ENCODE measurements at regions not wholly inside any gene's neighbourhood (a gene's known extent, or its start where the extent isn't known, plus 50 kb on each side); places are given as distances from the start of the nearest gene placed in this dataset.

DNA sequence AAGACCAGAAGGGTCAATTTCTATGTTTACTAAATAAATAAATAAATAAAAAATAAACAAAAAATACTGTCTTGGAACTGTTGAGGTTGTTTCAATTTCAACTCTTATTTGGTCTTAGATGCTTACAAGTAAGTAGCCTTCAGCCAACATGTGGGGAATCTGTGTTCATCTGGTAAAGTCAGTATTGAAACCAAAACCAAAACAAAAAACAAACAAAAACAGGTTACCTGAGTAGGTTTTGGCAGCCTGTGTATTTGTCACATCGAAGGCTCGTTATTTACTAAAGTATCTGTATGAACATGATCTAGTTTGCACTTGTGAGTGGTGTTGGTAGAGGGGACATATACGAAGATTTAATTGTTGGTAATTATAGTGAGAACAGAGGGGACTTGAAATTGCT lies 471.5 kb downstream of the SLITRK5 start:
- H3K27ac Mint-ChIP-seq, result no peak overlapping the region
- H3K9me3 ChIP-seq (ENCODE audit: control insufficient read depth, low read length, poor library complexity, severe bottlenecking), result no peaks in the 10 kb centered on the region
- H3K27me3 Mint-ChIP-seq, result no peaks in the 10 kb centered on the region
- ATAC-seq (no peak), DNase-seq (no peak)
- H3K36me3 Mint-ChIP-seq (ENCODE audit: low read depth), result no peaks in the 10 kb centered on the region
- H3K4me1 Mint-ChIP-seq, result no peaks in the 10 kb centered on the region
- no peak overlapping the region for H3K4me3 Mint-ChIP-seq

DNA sequence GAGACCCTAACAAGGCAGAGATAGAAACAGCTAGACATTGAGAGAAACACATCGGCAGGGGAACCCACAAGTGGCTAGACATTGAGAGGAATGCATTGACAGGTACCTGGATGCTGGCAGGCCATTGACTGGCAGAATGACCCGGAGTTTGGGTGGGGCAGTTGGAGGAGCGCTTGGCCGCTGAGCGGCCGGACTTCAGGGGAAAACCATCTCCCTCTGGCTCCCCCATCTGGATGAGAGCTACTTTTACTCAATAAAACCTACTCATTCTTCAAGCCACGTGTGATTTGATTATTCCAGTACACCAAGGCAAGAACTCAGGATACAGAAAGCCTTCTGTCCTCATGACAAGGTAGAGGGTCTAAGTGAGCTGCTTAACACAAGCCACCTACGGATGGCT lies 473.4 kb downstream of the SLITRK5 start:
- Mint-ChIP-seq H3K4me1 (no peaks in the 10 kb centered on the region), H3K4me3 (no peak overlapping the region), H3K36me3 (ENCODE audit: low read depth) (no peaks in the 10 kb centered on the region), H3K27ac (no peak overlapping the region), H3K27me3 (no peaks in the 10 kb centered on the region)
- no peak for ATAC-seq
- DNase-seq, result no peak
- H3K9me3 ChIP-seq (ENCODE audit: control insufficient read depth, low read length, poor library complexity, severe bottlenecking), result no peaks in the 10 kb centered on the region

DNA sequence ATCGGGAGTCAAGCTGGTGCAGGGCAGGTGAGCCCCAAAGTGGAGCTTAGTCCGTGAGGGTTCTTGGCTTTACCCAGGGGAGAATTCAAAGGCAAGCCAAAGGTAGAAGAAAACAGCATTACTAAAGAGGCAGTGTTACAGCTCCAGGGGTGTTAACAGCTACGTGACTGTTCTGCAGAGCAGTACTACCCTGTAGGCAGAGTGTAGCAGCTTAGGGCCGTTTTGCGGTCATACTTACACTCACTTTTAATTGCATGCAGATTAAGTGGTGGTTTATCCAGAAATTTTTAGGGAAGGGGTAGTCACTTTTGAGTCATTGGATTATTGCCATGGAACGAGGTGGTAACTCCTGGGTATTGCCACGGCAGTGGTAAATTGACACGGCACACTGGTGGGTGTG lies 482.2 kb downstream of the SLITRK5 start:
- H3K4me3 Mint-ChIP-seq, result no peak overlapping the region
- ATAC-seq, result no peak

GRCh38 chr13:88154001-88154400 lies 482.8 kb downstream of the SLITRK5 start:
- ATAC-seq (no peak), DNase-seq (no peak)
- no peak overlapping the region for H3K27ac Mint-ChIP-seq
- H3K9me3 ChIP-seq (ENCODE audit: control insufficient read depth, low read length, poor library complexity, severe bottlenecking), result no peaks in the 10 kb centered on the region
- H3K4me3 Mint-ChIP-seq, result no peak overlapping the region
- H3K27me3 Mint-ChIP-seq, result no peaks in the 10 kb centered on the region
- H3K36me3 Mint-ChIP-seq (ENCODE audit: low read depth), result no peaks in the 10 kb centered on the region
- no peaks in the 10 kb centered on the region for H3K4me1 Mint-ChIP-seq

More for the DNA sequence above, 482.2 kb downstream of the SLITRK5 start:
- Mint-ChIP-seq H3K27ac (no peak overlapping the region), H3K27me3 (no peaks in the 10 kb centered on the region), H3K4me1 (no peaks in the 10 kb centered on the region), H3K36me3 (ENCODE audit: low read depth) (no peaks in the 10 kb centered on the region)
- H3K9me3 ChIP-seq (ENCODE audit: control insufficient read depth, low read length, poor library complexity, severe bottlenecking), result no peaks in the 10 kb centered on the region
- DNase-seq, result no peak

- Mint-ChIP-seq H3K27ac (no peak overlapping the region), H3K4me1 (no peaks in the 10 kb centered on the region), H3K4me3 (no peak overlapping the region), H3K36me3 (ENCODE audit: low read depth) (no peaks in the 10 kb centered on the region), H3K27me3 (no peaks in the 10 kb centered on the region)
- no peaks in the 10 kb centered on the region for H3K9me3 ChIP-seq (ENCODE audit: control insufficient read depth, low read length, poor library complexity, severe bottlenecking)
- ATAC-seq (no peak), DNase-seq (no peak)
These were observed 491.0 kb downstream of the SLITRK5 start for GRCh38 chr13:88162076-88162702.

GRCh38 chr13:88176231-88176630 lies 505.1 kb downstream of the SLITRK5 start:
- H3K4me3 Mint-ChIP-seq, result no peak overlapping the region
- no peak overlapping the region for H3K27ac Mint-ChIP-seq
- H3K9me3 ChIP-seq (ENCODE audit: control insufficient read depth, low read length, poor library complexity, severe bottlenecking), result no peaks in the 10 kb centered on the region
- H3K4me1 Mint-ChIP-seq, result no peaks in the 10 kb centered on the region
- no peak for DNase-seq
- ATAC-seq, result no peak
- no peaks in the 10 kb centered on the region for H3K36me3 Mint-ChIP-seq (ENCODE audit: low read depth)
- H3K27me3 Mint-ChIP-seq, result no peaks in the 10 kb centered on the region

DNA sequence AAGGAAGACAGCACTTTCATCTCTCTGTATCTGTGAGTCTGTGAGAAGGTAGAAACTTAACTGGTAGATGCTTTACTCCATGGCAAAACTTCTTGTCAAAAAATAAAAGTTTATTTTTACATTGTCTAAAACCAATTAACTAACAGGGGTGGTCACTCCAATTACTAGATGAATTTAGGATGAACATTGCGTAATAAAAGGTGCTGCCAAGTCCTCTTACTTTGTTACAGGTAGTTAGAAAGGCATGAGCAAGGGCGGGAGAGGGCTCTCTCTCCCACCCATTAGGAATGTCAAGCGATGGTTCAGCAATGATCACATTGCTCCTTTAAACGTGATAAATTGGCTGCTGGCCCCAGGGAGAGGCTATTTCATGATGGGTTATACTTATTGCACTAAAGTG lies 512.3 kb downstream of the SLITRK5 start:
- H3K27ac Mint-ChIP-seq, result no peak overlapping the region
- H3K4me3 Mint-ChIP-seq, result no peak overlapping the region
- no peaks in the 10 kb centered on the region for H3K36me3 Mint-ChIP-seq (ENCODE audit: low read depth)
- DNase-seq (no peak), ATAC-seq (no peak)
- no peaks in the 10 kb centered on the region for H3K4me1 Mint-ChIP-seq
- H3K27me3 Mint-ChIP-seq, result no peaks in the 10 kb centered on the region
- peaks cover 3% of the 10 kb centered on the region for H3K9me3 ChIP-seq (ENCODE audit: control insufficient read depth, low read length, poor library complexity, severe bottlenecking)

- H3K9me3 ChIP-seq (ENCODE audit: control insufficient read depth, low read length, poor library complexity, severe bottlenecking), result peaks cover 3% of the 10 kb centered on the region
- ATAC-seq, result no peak
- no peak for DNase-seq
- Mint-ChIP-seq H3K36me3 (ENCODE audit: low read depth) (no peaks in the 10 kb centered on the region), H3K4me3 (no peak overlapping the region), H3K27me3 (no peaks in the 10 kb centered on the region), H3K27ac (no peak overlapping the region), H3K4me1 (no peaks in the 10 kb centered on the region)
These were observed 517.8 kb downstream of the SLITRK5 start for GRCh38 chr13:88188986-88189385.

GRCh38 chr13:88189728-88190127 lies 518.6 kb downstream of the SLITRK5 start:
- H3K4me1 Mint-ChIP-seq, result no peaks in the 10 kb centered on the region
- H3K27me3 Mint-ChIP-seq, result no peaks in the 10 kb centered on the region
- ATAC-seq (no peak), DNase-seq (no peak)
- H3K9me3 ChIP-seq (ENCODE audit: control insufficient read depth, low read length, poor library complexity, severe bottlenecking), result peaks cover 3% of the 10 kb centered on the region
- H3K4me3 Mint-ChIP-seq, result no peak overlapping the region
- no peak overlapping the region for H3K27ac Mint-ChIP-seq
- no peaks in the 10 kb centered on the region for H3K36me3 Mint-ChIP-seq (ENCODE audit: low read depth)

- no peaks in the 10 kb centered on the region for H3K9me3 ChIP-seq (ENCODE audit: control insufficient read depth, low read length, poor library complexity, severe bottlenecking)
- ATAC-seq (no peak), DNase-seq (no peak)
- no peak overlapping the region for H3K4me3 Mint-ChIP-seq
- no peaks in the 10 kb centered on the region for H3K27me3 Mint-ChIP-seq
- H3K27ac Mint-ChIP-seq, result no peak overlapping the region
- H3K36me3 Mint-ChIP-seq (ENCODE audit: low read depth), result no peaks in the 10 kb centered on the region
- no peaks in the 10 kb centered on the region for H3K4me1 Mint-ChIP-seq
These were observed 524.9 kb downstream of the SLITRK5 start for GRCh38 chr13:88196106-88196505.

DNA sequence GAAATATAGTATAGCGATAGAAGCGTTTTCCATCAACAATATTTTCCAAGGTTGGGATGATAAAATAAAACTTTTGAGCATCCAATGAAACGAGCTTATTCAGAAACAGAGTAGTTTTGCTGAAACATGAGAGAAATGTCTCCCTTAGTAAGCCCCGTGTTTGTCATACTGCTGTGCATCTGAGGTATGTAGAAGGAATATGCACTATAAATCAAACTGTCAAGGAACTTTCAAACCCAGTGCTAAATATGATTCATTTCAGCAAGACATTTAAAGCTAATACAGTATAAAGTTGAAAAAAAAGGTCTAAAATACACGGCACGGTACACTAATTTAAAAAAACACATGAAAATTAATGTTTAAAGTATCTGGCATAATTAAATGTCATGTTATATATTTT lies 546.2 kb downstream of the SLITRK5 start:
- H3K9me3 ChIP-seq (ENCODE audit: control insufficient read depth, low read length, poor library complexity, severe bottlenecking), result no peaks in the 10 kb centered on the region
- H3K27me3 Mint-ChIP-seq, result no peaks in the 10 kb centered on the region
- H3K4me3 Mint-ChIP-seq, result no peak overlapping the region
- H3K4me1 Mint-ChIP-seq, result no peaks in the 10 kb centered on the region
- no peak overlapping the region for H3K27ac Mint-ChIP-seq
- ATAC-seq (no peak), DNase-seq (no peak)
- H3K36me3 Mint-ChIP-seq (ENCODE audit: low read depth), result no peaks in the 10 kb centered on the region

DNA sequence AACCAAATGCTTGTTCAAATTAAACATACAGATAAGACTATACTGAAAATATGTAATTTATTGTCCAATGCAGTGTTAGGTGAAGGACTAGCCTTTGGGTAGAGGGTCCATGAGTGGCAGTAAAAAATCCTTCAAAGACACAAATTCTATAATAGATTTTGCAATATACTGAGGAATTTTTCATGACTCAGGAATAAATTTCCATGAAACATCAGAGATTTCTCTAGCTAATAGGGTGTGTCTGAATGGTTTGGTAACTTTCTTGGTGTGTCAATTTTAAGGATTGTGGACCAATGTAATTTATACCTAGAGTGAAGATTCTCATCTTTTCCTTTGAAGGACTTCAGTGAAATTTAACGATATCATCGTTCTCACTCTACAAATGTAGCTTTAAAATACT lies 546.7 kb downstream of the SLITRK5 start:
- no peaks in the 10 kb centered on the region for H3K36me3 Mint-ChIP-seq (ENCODE audit: low read depth)
- H3K27me3 Mint-ChIP-seq, result no peaks in the 10 kb centered on the region
- H3K4me1 Mint-ChIP-seq, result no peaks in the 10 kb centered on the region
- no peak for DNase-seq
- H3K4me3 Mint-ChIP-seq, result no peak overlapping the region
- ATAC-seq, result no peak
- no peaks in the 10 kb centered on the region for H3K9me3 ChIP-seq (ENCODE audit: control insufficient read depth, low read length, poor library complexity, severe bottlenecking)
- no peak overlapping the region for H3K27ac Mint-ChIP-seq

GRCh38 chr13:88223958-88224357 lies 552.8 kb downstream of the SLITRK5 start:
- H3K4me1 Mint-ChIP-seq, result no peaks in the 10 kb centered on the region
- no peak overlapping the region for H3K27ac Mint-ChIP-seq
- no peak for ATAC-seq
- no peak overlapping the region for H3K4me3 Mint-ChIP-seq
- no peaks in the 10 kb centered on the region for H3K9me3 ChIP-seq (ENCODE audit: control insufficient read depth, low read length, poor library complexity, severe bottlenecking)
- H3K36me3 Mint-ChIP-seq (ENCODE audit: low read depth), result no peaks in the 10 kb centered on the region
- DNase-seq, result no peak
- H3K27me3 Mint-ChIP-seq, result no peaks in the 10 kb centered on the region

GRCh38 chr13:88235441-88235840 lies 564.3 kb downstream of the SLITRK5 start:
- H3K9me3 ChIP-seq (ENCODE audit: control insufficient read depth, low read length, poor library complexity, severe bottlenecking), result no peaks in the 10 kb centered on the region
- no peaks in the 10 kb centered on the region for H3K36me3 Mint-ChIP-seq (ENCODE audit: low read depth)

More at GRCh38 chr13:88235441-88235840, 564.3 kb downstream of the SLITRK5 start:
- no peaks in the 10 kb centered on the region for H3K27me3 Mint-ChIP-seq
- no peaks in the 10 kb centered on the region for H3K4me1 Mint-ChIP-seq
- H3K27ac Mint-ChIP-seq, result no peak overlapping the region
- DNase-seq (no peak), ATAC-seq (no peak)
- no peak overlapping the region for H3K4me3 Mint-ChIP-seq

Measured in T-helper 17 cell (primary cell).